ENCODE measurements at regions not wholly inside any gene's neighbourhood (a gene's known extent, or its start where the extent isn't known, plus 50 kb on each side); places are given as distances from the start of the nearest gene placed in this dataset.
"Not testable (repeated sequence)": the region's sequence is repeated elsewhere in the genome, so short reads cannot be mapped to it uniquely, and the experiment has no call there.

DNA sequence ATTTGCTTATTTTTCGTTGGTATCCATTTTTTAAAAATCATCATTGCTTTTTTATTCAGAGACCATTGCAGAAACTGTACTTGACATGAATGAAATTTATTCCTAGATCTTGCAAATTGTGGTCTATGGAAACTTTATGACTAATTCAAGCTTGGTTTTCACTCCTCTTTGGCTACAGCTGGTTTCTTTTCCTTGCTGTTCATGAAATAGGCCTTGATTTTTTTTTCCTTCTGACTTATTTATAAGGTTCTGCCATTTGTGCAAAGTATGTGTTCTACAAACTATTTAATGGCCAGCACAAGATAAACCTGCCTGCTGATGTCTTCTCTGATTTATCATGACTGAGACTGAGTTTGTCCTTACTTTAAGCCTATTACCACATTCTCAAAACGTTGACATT, 764.0 kb upstream of the SLITRK5 start:
- DNase-seq (ENCODE audit: extremely low spot score): no peak
- ChIA-PET CTCF (interaction anchor here (1.2 kb wide), 1 partner anchor 15 kb away, joined by 3 read pairs; no protein-coding TSS in a partner anchor), POLR2A (no interaction called here)
- no peak for TF ChIP-seq CTCF (IDR thresholded peaks at IDR 0.05; ENCODE audit: control extremely low read depth, extremely low read depth, low read depth, missing control alignments)

GRCh38 chr13:86909318-86909717, 761.9 kb upstream of the SLITRK5 start:
- CTCF ChIA-PET: no interaction called here
- POLR2A ChIA-PET: no interaction called here
- no peak for DNase-seq (ENCODE audit: extremely low spot score)
- no peak for TF ChIP-seq CTCF (IDR thresholded peaks at IDR 0.05; ENCODE audit: control extremely low read depth, extremely low read depth, low read depth, missing control alignments)

GRCh38 chr13:86914757-86915156, 756.4 kb upstream of the SLITRK5 start:
- TF ChIP-seq CTCF (IDR thresholded peaks at IDR 0.05; ENCODE audit: control extremely low read depth, extremely low read depth, low read depth, missing control alignments): no peak
- DNase-seq (ENCODE audit: extremely low spot score): no peak
- CTCF ChIA-PET: interaction anchor here (1.0 kb wide), 1 partner anchor 13 kb away, joined by 3 read pairs; no protein-coding TSS in a partner anchor
- POLR2A ChIA-PET: no interaction called here

DNA sequence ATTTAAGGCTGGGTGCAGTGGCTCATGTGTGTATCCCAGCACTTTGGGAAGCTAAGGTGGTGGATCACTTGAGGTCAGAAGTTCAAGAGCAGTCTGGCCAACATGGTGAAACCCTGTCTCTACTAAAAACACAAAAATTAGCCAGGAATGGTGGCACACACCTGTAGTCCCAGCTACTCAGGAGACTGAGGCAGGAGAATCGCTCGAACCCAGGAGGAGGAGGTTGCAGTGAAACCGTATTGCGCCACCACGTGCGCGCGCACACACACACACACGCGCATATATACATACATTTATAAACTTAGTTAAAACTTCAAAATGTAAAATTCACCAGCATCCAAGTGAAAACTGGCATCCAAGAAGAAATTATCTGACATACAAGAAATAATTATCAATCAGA, 753.7 kb upstream of the SLITRK5 start:
- CTCF ChIA-PET; POLR2A ChIA-PET; DNase-seq (ENCODE audit: extremely low spot score): not testable (repeated sequence)

DNA sequence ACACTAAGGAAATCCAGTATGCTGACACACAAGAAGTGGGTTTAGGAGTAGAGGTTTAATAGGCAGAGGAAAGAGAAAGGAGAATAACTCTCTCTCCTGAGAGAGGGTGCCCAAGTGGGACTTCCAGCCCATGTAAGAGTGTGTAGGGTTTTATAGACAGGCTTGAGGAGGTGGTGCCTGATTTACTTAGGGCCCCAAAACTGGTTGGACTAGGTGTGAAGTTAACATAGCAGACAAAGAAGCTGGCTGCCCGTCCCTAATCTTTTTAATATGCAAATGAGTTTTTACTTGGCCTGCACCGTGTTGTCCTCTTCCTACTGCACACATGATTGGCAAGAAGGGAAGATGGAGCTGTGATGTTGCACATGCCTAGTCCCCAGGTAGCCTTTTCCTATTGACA, 752.5 kb upstream of the SLITRK5 start:
- no peak for TF ChIP-seq CTCF (IDR thresholded peaks at IDR 0.05; ENCODE audit: control extremely low read depth, extremely low read depth, low read depth, missing control alignments)
- ChIA-PET POLR2A (no interaction called here), CTCF (interaction anchor here (1.1 kb wide), 1 partner anchor 12 kb away, joined by 3 read pairs; no protein-coding TSS in a partner anchor)
- DNase-seq (ENCODE audit: extremely low spot score): no peak

- ChIA-PET CTCF (no interaction called here), POLR2A (no interaction called here)
- no peak for TF ChIP-seq CTCF (IDR thresholded peaks at IDR 0.05; ENCODE audit: control extremely low read depth, extremely low read depth, low read depth, missing control alignments)
- DNase-seq (ENCODE audit: extremely low spot score): no peak
Measured at GRCh38 chr13:86920961-86921360, 750.2 kb upstream of the SLITRK5 start.

DNA sequence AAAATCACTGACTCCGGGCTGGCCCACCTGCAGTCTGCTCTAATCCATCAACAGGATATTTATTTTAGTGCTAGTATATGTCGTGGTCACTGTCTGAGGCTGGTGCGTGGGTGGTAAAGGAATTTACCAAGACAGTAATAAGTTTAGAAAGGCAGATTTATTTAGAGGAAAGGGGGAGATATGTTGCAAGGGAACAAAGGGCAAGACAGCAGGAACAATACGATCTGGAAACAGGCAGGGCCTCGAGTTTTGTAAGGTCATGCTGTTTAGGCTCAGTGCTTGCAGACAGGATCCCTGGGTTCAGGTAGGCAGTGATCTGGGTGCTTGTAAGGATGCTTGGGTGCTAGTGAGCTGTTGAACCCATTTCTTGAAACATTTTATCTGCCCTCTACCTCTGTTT, 748.2 kb upstream of the SLITRK5 start:
- DNase-seq (ENCODE audit: extremely low spot score): no peak
- POLR2A ChIA-PET: no interaction called here
- CTCF ChIA-PET: no interaction called here
- TF ChIP-seq CTCF (IDR thresholded peaks at IDR 0.05; ENCODE audit: control extremely low read depth, extremely low read depth, low read depth, missing control alignments): no peak

DNA sequence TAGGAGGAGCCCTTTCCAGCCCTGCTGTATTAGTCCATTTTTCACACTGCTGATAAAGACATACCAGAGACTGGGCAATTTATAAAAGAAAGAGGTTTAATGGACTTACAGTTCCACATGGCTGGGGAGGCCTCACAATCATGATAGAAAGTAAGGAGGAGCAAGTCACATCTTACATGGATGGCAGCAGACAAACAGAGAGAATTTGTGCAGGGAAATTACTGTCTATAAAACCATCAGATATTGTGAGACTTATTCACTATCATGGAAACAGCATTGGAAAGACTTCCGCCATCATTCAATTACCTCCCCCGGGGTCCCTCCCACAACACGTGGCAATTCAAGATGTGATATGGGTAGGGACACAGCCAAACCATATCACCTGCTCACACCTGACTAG, 744.3 kb upstream of the SLITRK5 start:
- CTCF ChIA-PET: interaction anchor here (1.3 kb wide), 1 partner anchor 15 kb away, joined by 3 read pairs; no protein-coding TSS in a partner anchor
- DNase-seq (ENCODE audit: extremely low spot score); POLR2A ChIA-PET: not testable (repeated sequence)
